Activated CD4-positive, alpha-beta T cell treated with anti-CD3 and anti-CD28 coated beads, Interleukin-2, amount 10 ng/mL, durations not matched to agents 24 days and 14 days (primary cell): ENCODE measurements at regions not wholly inside any gene's neighbourhood (a gene's known extent, or its start where the extent isn't known, plus 50 kb on each side); places are given as distances from the start of the nearest gene placed in this dataset.

Experiments used
- DNase-seq: peaks from one replicate; pipeline ENCODE4 v3.0.0; 2022
- H3K27ac Mint-ChIP-seq: one replicate; pipeline ENCODE4 v1.8.0; 2022; ENCODE audit warnings: mild to moderate bottlenecking, mixed read lengths
- H3K27me3 Mint-ChIP-seq: one replicate; pipeline ENCODE4 v1.8.0; 2022; ENCODE audit warnings: mixed read lengths
- H3K36me3 Mint-ChIP-seq: one replicate; pipeline ENCODE4 v1.8.0; 2022; ENCODE audit warnings: low read depth, mild to moderate bottlenecking, mixed read lengths
- H3K4me1 Mint-ChIP-seq: one replicate; pipeline ENCODE4 v1.8.0; 2021; ENCODE audit warnings: mixed read lengths
- H3K4me3 Mint-ChIP-seq: one replicate; pipeline ENCODE4 v1.8.0; 2022; ENCODE audit warnings: mild to moderate bottlenecking, moderate library complexity, mixed read lengths
- H3K9me3 Mint-ChIP-seq: one replicate; pipeline ENCODE4 v1.8.0; 2021; ENCODE audit warnings: mixed read lengths
- intact Hi-C: fragments of 100-400 bp; cut with micrococcal nuclease; formaldehyde crosslinking; loops from one replicate; pipeline ENCODE4 v1.15.1; 2023

- DNase-seq: no peak
- H3K36me3 Mint-ChIP-seq: no peaks in the 10 kb centered on the region
- H3K27ac Mint-ChIP-seq: no peak overlapping the region
- H3K4me3 Mint-ChIP-seq: no peak overlapping the region
- intact Hi-C loops: no loop called here
- H3K4me1 Mint-ChIP-seq: no peaks in the 10 kb centered on the region
- H3K27me3 Mint-ChIP-seq: no peaks in the 10 kb centered on the region
- H3K9me3 Mint-ChIP-seq: peaks cover 5% of the 10 kb centered on the region
Observed at GRCh38 chr11:28735511-28735910, 627.3 kb downstream of the METTL15 start.

GRCh38 chr11:28730889-28731288 is 622.7 kb downstream of the METTL15 start:
- no peaks in the 10 kb centered on the region for H3K27me3 Mint-ChIP-seq
- H3K27ac Mint-ChIP-seq: no peak overlapping the region
- no peaks in the 10 kb centered on the region for H3K36me3 Mint-ChIP-seq
- no peak for DNase-seq
- peaks cover 5% of the 10 kb centered on the region for H3K9me3 Mint-ChIP-seq
- H3K4me3 Mint-ChIP-seq: no peak overlapping the region
- no peaks in the 10 kb centered on the region for H3K4me1 Mint-ChIP-seq
- intact Hi-C loops: no loop called here

- intact Hi-C loops: no loop called here
- Mint-ChIP-seq H3K4me1 (no peaks in the 10 kb centered on the region), H3K27me3 (no peaks in the 10 kb centered on the region), H3K4me3 (no peak overlapping the region), H3K9me3 (peaks cover 5% of the 10 kb centered on the region), H3K36me3 (no peaks in the 10 kb centered on the region), H3K27ac (no peak overlapping the region)
- DNase-seq: no peak
Observed at GRCh38 chr11:28730336-28730735, 622.1 kb downstream of the METTL15 start.

GRCh38 chr11:28729339-28729738 is 621.2 kb downstream of the METTL15 start:
- intact Hi-C loops: no loop called here
- H3K27me3 Mint-ChIP-seq: no peaks in the 10 kb centered on the region
- H3K36me3 Mint-ChIP-seq: no peaks in the 10 kb centered on the region
- no peak overlapping the region for H3K27ac Mint-ChIP-seq
- no peaks in the 10 kb centered on the region for H3K4me1 Mint-ChIP-seq
- H3K9me3 Mint-ChIP-seq: peaks cover 5% of the 10 kb centered on the region
- DNase-seq: no peak
- no peak overlapping the region for H3K4me3 Mint-ChIP-seq

- Mint-ChIP-seq H3K4me1 (no peaks in the 10 kb centered on the region), H3K9me3 (peaks cover 5% of the 10 kb centered on the region), H3K27me3 (no peaks in the 10 kb centered on the region), H3K27ac (no peak overlapping the region), H3K36me3 (no peaks in the 10 kb centered on the region), H3K4me3 (no peak overlapping the region)
- no peak for DNase-seq
- intact Hi-C loops: no loop called here
Observed at GRCh38 chr11:28728666-28729065, 620.5 kb downstream of the METTL15 start.

GRCh38 chr11:28727254-28727653 is 619.1 kb downstream of the METTL15 start:
- no peaks in the 10 kb centered on the region for H3K4me1 Mint-ChIP-seq
- no peaks in the 10 kb centered on the region for H3K27me3 Mint-ChIP-seq
- H3K36me3 Mint-ChIP-seq: no peaks in the 10 kb centered on the region
- no peak overlapping the region for H3K27ac Mint-ChIP-seq
- no peak overlapping the region for H3K4me3 Mint-ChIP-seq
- H3K9me3 Mint-ChIP-seq: no peaks in the 10 kb centered on the region
- intact Hi-C loops: no loop called here
- no peak for DNase-seq

GRCh38 chr11:28726432-28726831 is 618.2 kb downstream of the METTL15 start:
- Mint-ChIP-seq H3K36me3 (no peaks in the 10 kb centered on the region), H3K27ac (no peak overlapping the region), H3K27me3 (no peaks in the 10 kb centered on the region), H3K4me3 (no peak overlapping the region), H3K4me1 (no peaks in the 10 kb centered on the region), H3K9me3 (no peaks in the 10 kb centered on the region)
- DNase-seq: no peak
- intact Hi-C loops: no loop called here

- Mint-ChIP-seq H3K4me1 (no peaks in the 10 kb centered on the region), H3K4me3 (no peak overlapping the region), H3K36me3 (no peaks in the 10 kb centered on the region), H3K27ac (no peak overlapping the region), H3K9me3 (no peaks in the 10 kb centered on the region), H3K27me3 (no peaks in the 10 kb centered on the region)
- no peak for DNase-seq
- intact Hi-C loops: no loop called here
Observed at GRCh38 chr11:28715726-28716125, 607.5 kb downstream of the METTL15 start.

GRCh38 chr11:28713850-28714249 is 605.7 kb downstream of the METTL15 start:
- Mint-ChIP-seq H3K27ac (no peak overlapping the region), H3K9me3 (no peaks in the 10 kb centered on the region), H3K36me3 (no peaks in the 10 kb centered on the region), H3K27me3 (no peaks in the 10 kb centered on the region), H3K4me1 (no peaks in the 10 kb centered on the region), H3K4me3 (no peak overlapping the region)
- DNase-seq: no peak
- intact Hi-C loops: no loop called here

- Mint-ChIP-seq H3K4me1 (no peaks in the 10 kb centered on the region), H3K4me3 (no peak overlapping the region), H3K27ac (no peak overlapping the region), H3K36me3 (no peaks in the 10 kb centered on the region), H3K27me3 (no peaks in the 10 kb centered on the region), H3K9me3 (no peaks in the 10 kb centered on the region)
- DNase-seq: no peak
- intact Hi-C loops: no loop called here
Observed at GRCh38 chr11:28708075-28708474, 599.9 kb downstream of the METTL15 start.

GRCh38 chr11:28704801-28705200 is 596.6 kb downstream of the METTL15 start:
- Mint-ChIP-seq H3K27ac (no peak overlapping the region), H3K27me3 (no peaks in the 10 kb centered on the region), H3K4me1 (no peaks in the 10 kb centered on the region), H3K9me3 (no peaks in the 10 kb centered on the region), H3K36me3 (no peaks in the 10 kb centered on the region), H3K4me3 (no peak overlapping the region)
- DNase-seq: no peak
- intact Hi-C loops: no loop called here

GRCh38 chr11:28703371-28703770 is 595.2 kb downstream of the METTL15 start:
- H3K9me3 Mint-ChIP-seq: no peaks in the 10 kb centered on the region
- no peaks in the 10 kb centered on the region for H3K4me1 Mint-ChIP-seq

GRCh38 chr11:28702871-28703270 is 594.7 kb downstream of the METTL15 start:
- H3K4me3 Mint-ChIP-seq: no peak overlapping the region
- H3K9me3 Mint-ChIP-seq: no peaks in the 10 kb centered on the region
- no peaks in the 10 kb centered on the region for H3K4me1 Mint-ChIP-seq
- no peaks in the 10 kb centered on the region for H3K27me3 Mint-ChIP-seq
- H3K36me3 Mint-ChIP-seq: no peaks in the 10 kb centered on the region
- DNase-seq: no peak
- no peak overlapping the region for H3K27ac Mint-ChIP-seq
- intact Hi-C loops: no loop called here

More at GRCh38 chr11:28703371-28703770, 595.2 kb downstream of the METTL15 start:
- Mint-ChIP-seq H3K36me3 (no peaks in the 10 kb centered on the region), H3K4me3 (no peak overlapping the region), H3K27me3 (no peaks in the 10 kb centered on the region), H3K27ac (no peak overlapping the region)
- intact Hi-C loops: no loop called here
- no peak for DNase-seq

- Mint-ChIP-seq H3K27ac (no peak overlapping the region), H3K27me3 (no peaks in the 10 kb centered on the region), H3K36me3 (no peaks in the 10 kb centered on the region), H3K4me3 (no peak overlapping the region), H3K4me1 (no peaks in the 10 kb centered on the region), H3K9me3 (no peaks in the 10 kb centered on the region)
- intact Hi-C loops: no loop called here
- no peak for DNase-seq
Observed at GRCh38 chr11:28702450-28702790, 594.2 kb downstream of the METTL15 start.

- Mint-ChIP-seq H3K4me3 (no peak overlapping the region), H3K27ac (no peak overlapping the region), H3K36me3 (no peaks in the 10 kb centered on the region), H3K4me1 (no peaks in the 10 kb centered on the region), H3K27me3 (no peaks in the 10 kb centered on the region), H3K9me3 (no peaks in the 10 kb centered on the region)
- no peak for DNase-seq
- intact Hi-C loops: no loop called here
Observed at GRCh38 chr11:28701760-28702449, 593.7 kb downstream of the METTL15 start.
